GM18499 (cell line): ENCODE measurements at regions not wholly inside any gene's neighbourhood (a gene's known extent, or its start where the extent isn't known, plus 50 kb on each side); places are given as distances from the start of the nearest gene placed in this dataset.
"Not testable (repeated sequence)": the region's sequence is repeated elsewhere in the genome, so short reads cannot be mapped to it uniquely, and the experiment has no call there.

Experiments
- ATAC-seq: cut with Tn5 transposase; IDR thresholded peaks from one replicate; pipeline ENCODE4 v1.9.1; 2021; ENCODE audit warnings: moderate number of reproducible peaks; ENCODE audit not compliant: insufficient read depth, unreplicated experiment

DNA sequence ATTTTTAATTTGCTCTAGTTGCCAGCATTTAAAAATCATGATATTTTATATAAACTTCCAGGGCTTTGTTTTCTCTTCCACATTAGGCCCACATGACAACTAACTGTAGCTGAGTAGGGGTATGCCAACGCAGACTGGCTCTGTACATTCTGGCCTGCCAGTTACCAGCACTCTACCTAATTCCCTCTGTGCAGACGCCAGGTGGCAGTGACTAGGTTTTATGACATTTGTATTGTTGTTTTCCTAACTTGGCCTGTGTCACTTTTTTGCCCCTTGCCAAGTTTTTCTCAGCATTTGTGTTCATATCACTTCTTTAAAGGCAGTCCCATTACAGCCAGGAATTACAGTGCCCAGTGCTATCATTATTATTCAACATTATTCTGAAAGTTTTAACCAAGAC lies 347.5 kb downstream of the NKX6-1 start:
- no peak for ATAC-seq

DNA sequence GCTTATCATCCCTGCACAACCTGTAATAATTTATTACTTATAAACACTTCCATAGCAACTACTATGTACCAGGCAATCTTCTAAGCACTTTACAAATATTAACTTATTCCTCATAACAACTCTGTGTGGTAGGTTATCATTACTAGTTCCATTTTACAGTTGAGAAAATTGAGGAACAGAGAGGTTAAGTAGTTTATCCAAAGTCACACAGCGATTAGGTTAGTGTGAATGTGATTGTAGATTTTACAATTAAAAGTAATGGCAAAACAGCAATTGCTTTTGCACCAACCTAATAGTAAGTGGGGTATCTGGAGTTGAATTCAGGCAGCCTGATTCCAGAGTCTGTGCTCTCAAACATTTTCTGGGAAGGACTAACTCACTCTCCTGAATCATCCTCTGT lies 348.9 kb downstream of the NKX6-1 start:
- no peak for ATAC-seq

DNA sequence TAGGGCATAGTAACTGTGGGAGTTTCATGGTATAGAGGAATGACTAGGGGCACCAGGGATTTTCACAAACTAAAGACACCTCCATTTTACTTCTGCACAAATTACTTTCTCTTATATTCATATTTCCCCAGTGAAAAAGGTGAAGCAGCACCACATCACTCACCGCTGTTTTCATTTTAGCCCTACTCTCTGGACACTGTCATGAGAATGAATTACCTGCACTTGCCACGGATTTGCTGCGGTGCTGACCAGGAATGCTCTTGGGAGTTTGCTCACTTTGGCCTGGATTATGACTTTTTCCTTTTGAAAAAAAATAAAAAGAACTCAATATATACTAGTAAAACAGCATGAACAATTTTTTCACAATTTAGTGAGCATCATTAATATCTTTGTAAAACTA lies 351.3 kb downstream of the NKX6-1 start:
- ATAC-seq: no peak

DNA sequence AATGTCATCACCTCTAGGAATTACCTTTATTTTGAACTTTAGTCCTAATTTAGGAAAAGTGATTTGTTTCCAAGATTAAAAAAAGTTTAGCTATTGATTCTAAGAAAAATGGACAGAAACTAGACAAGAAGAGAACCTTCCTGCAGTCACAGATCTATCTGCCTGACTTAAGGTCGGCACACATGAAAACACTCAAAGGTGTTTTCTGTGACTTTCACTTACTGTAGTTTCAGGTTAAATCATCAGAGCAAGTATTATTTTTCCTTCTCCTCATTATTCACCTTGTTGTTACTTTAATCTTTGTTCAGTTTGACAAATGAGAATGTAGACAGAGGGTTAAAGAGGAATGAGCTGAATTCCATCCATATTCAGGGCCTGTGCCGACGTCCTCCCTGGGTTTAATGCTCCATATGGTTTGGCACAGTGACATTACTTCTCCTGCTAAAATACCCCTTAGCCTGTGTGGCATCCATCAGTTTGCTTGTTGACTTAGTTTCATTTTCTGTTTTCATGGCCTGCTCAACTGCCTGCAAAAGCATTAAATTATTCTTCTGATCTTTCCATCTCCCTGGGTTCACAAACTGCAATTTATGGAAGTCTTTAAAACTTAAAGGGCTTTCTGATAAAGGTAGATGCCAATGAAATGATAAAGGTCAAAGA lies 352.7 kb downstream of the NKX6-1 start:
- peak; percentile 54 for ATAC-seq

DNA sequence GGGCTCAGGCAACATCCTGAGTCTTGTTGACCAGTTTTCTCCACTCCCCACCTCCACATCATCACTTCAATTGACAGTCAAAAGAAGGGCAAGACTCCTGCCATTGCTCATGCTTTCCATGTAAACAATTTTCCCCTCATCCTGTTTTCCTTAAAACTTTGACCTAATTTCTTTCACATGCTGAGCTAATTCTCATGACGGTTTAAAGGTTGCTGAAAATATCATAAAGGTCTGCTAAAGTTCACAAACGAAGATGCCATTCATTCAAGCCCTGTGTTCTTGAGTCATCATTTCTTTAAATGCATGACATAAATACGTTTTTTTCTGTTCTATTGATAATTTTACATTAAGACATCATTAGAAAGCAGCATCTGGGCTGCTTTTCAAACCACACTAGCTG lies 353.9 kb downstream of the NKX6-1 start:
- no peak for ATAC-seq

DNA sequence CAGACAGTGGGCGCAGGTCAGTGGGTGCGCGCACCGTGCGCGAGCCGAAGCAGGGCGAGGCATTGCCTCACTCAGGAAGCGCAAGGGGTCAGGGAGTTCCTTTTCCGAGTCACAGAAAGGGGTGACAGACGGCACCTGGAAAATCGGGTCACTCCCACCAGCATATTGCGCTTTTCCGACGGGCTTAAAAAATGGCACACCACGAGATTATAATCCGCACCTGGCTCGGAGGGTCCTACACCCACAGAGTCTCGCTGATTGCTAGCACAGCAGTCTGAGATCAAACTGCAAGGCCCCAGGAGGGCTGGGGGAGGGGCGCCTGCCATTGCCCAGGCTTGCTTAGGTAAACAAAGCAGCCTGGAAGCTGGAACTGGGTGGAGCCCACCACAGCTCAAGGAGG lies 372.2 kb downstream of the NKX6-1 start:
- not testable (repeated sequence) for ATAC-seq

DNA sequence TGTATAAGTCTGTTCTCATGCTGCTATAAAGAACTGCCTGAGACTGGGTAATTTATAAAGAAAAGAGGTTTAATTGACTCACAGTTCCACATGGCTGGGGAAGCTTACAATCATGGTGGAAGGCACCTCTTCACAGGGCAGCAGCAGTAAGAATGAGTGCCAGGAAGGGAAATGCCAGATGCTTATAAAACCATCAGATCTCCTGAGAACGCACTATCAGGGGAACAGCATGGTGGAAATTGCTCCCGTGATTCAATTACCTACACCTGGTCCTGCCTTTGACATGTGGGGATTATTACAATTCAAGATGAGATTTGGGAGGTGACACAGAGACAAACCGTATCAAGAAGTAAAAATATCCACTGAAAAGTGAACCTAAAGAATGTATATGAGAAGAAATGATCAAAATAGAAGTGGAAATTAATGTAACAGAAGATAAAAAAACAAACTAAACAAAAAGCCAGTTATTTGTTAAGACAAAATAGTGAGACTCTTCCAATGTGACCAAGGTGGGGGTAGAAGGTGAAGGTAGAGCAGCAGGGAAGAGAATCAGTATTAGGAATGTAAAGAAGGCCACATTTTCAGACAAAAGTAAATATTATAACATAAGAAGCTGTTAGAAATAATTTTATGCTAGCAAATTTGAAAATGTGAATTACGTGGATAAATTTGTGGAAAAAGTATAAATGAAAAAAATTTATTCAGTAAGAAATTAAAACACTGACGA lies 372.9 kb downstream of the NKX6-1 start:
- no peak for ATAC-seq

DNA sequence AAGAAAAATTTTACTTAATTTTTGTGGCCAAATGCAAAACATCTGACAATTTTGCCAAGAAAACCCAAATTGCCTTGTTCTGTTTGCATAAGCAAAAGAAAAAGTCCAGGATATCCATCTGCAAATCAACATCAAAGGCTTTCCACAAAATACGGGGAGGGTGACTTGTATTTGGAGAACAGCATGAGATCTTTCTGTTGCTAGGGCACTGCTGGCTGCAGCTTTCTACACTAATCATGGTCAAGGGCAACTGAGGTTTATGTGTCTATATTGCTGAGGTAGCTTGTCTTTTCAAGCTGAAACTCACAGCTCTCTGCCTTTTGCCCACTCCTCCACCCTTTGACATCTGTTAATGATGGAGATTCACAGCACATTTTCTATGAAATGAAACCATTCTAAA lies 389.1 kb downstream of the NKX6-1 start:
- no peak for ATAC-seq

DNA sequence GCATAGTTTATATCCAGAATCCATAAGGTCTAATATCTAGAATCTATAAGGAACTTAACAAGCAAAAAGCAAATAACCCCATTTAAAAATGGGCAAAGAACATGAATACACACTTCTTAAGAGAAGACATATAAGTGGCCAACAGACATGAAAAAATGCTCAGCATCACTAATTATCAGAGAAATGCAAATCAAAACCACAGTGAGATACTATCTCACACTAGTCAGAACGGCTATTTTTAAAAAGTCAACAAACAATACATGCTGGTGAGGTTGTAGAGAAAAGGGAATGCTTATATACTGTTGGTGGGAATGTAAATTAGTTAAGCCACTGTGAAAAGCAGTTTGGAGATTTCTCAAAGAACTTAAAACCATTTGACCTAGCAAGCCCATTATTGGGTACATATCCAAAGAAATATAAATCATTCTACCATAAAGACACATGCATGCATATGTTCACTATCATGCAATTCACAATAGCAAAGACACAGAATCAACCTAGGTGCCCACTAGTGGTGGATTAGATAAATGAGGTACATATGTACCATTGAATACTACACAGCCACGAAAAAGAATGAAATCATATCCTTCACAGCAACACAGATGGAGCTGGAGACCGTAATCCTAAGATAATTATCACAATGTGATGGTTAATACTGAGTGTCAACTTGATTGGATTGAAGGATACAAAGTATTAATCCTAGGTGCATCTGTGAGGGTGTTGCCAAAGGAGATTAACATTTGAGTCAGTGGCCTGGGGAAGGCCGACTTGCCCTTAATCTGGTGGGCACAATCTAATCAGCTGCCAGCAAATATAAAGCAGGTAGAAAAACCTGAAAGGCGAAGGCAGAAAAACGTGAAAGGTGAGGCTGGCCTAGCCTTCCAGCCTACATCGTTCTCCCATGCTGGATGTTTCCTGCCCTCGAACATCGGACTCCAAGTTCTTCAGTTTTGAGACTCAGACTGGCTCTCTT lies 397.2 kb downstream of the NKX6-1 start:
- not testable (repeated sequence) for ATAC-seq

DNA sequence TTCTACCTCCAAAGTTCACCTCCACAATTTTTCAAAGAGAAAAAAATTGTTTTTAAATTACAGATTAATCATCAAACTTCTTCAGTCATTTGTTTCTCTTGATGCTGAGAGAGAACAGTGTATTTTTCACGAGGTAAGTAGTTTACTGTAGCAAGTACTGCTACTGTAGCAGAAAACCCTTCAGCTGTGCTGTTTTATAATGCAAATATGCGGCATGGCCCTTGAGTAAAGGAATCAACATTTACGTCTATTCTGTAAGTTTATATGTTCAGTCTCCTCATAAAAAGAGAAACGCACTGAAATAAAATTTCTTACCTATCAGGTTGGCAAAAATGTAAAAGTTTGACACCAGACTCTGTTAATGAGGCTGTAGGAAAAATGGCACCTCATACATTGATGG lies 399.0 kb downstream of the NKX6-1 start:
- no peak for ATAC-seq

DNA sequence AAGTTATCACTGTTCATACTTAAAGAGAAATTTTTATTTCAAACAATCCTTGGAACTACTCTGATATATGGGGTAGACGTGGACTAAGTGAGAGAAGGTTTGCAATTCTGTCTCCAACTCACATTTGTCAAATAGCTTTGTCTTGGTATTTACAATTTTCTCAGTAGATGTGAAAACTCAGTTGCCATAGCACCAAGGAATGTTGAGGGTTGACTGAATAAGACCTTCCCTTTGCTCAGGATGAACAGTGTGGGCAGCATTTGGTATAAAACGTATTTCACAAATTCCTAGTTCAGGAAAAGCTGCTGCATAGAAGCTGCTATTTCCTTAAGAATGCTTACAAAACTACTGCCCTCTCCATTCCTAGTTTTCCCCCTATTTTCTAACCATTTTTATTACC lies 399.5 kb downstream of the NKX6-1 start:
- no peak for ATAC-seq

DNA sequence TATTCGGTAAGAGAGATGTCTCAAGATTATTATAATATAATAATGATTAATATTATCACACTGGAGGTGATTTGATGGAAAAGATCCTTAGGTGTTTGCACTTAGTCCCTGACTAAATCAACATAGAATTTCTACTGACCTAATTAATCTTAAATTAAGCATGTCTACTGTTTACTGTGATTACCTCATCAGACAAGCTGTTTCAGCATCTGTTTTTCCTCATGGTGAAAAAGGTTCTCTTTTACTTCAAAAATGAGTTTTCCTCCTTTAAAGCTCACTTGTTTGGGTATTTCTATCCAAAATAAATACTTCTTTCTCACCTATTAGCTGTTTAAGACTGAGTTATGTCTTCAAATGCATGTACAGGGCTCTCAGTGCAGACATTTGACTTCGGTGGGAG lies 407.8 kb downstream of the NKX6-1 start:
- no peak for ATAC-seq

DNA sequence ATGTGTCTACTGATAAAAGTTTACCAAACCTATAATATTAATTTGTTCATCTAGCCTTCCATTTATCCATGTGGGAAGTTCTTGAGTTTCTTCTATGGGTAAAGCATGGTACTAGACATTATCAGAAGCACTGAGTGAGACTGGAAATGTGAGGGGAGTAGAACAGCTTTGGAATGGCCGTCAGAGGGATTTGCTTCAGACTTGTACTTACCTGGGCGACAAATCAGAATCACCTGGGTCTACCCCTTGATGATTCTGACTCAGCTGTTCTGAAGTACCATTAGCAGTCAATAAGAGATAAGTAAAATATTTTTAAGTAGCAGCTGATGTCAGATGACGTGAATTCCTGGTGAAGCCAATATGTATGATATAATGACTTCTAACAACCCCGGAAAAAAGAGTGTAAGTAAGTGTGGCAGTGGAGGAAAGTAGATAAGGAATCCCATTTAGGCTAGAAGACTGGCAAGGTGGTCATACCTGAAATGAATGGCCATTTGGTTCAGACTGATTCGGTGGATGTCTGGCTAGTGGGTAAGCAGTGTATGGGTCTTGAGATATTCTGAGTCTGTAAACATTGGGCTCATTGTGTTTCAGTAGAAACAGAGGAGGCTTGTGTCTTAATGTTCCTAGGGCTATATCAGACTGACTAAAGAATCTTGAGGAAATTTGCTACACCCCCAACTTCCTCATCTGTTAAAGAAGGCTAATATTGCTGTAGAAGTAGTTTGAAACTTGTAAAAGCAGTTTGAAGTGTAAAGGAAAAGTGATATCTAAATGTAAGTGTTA lies 409.2 kb downstream of the NKX6-1 start:
- no peak for ATAC-seq

DNA sequence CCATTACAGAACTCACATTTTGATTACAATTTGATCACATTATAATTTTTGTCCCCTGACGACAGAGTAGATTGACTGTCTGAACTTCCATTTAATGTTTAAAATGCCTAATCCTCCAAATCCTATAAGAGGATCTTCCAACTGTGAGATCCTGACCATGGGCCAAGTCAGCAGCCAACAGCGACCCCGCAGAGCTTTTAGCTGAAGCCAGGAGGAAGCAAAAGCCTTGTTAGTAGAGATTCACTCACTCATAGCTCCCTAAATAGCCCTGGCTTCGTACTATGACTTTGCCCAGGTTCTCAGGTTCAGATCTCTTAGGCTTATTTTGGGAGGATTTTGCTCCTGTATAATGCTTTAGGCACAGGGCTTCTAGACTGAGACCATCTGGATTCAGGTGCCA lies 413.1 kb downstream of the NKX6-1 start:
- no peak for ATAC-seq

DNA sequence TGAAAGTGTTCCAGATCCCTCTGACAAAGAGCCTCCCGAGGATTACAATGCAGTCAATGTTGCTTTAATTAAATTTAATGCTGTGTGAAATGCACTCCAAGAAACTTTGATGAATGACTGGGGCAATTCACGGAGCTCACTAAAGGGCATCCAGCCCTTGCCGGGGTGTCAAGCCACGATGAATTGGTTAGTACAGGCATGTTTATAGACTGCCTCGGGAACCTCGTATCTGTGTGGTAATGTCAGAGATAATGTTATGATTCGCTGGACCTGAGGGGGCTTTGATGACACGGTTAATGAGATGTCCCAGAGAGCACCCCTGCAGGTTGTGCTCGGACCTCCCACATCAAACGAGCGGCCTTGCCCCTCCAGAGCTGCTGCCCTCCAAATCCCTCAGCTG lies 428.8 kb downstream of the NKX6-1 start:
- no peak for ATAC-seq

DNA sequence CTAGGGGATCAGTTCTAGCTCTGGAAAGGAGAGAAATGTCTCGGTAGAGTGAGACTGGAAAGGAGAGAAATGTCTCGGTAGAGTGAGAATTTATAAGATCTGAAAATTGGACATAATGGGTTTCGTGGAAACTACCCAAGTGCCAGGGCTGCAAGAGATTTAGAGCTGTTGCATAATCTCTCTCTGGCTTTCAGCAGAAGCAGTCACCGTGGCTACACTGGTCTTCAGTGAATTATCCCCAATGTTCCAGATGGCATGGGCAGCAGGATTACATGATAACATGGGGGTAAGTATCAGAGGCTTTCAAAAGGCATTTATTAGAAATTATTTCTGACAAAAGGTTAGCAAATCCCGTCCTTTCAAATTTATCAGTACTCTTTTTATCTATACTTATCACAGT lies 435.5 kb downstream of the NKX6-1 start:
- ATAC-seq: no peak

DNA sequence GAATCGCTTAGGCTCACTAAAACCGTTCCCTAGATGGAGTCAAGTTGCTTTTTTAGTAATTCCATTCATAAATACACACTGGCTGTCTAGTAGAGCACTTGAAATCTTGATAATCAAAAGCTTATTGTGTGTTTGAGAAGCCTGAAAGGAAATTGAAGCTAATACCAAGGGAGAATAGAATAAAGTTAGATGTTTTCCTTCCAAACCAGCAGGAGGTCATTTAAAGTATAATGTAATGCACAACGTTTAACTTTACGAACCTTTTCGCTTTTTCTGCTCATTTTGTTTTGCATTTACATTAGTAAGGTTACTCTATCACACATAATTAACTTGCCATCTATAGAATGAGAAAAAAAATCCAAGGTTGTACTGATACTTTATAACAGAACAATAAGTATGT lies 440.9 kb downstream of the NKX6-1 start:
- ATAC-seq: no peak

DNA sequence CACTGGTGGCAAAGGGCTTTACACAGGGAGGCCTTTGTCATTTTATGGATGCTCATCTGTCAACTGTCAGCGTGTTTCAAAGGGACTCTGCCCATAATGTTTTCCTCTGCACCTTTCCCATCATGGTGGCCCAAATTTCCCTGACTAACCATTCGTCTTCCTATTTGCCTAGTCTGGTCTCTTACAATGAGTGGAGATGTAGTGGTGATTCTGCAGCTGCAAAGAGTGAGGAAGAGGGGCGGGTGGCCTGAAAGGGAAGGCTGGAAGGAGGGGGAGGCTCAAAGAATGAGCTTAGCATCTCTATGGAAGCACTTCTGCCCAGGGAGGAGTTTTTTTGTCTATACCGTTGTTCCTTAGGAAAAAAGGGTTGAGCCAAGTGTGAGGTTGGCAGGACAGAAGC lies 447.5 kb downstream of the NKX6-1 start:
- ATAC-seq: no peak

DNA sequence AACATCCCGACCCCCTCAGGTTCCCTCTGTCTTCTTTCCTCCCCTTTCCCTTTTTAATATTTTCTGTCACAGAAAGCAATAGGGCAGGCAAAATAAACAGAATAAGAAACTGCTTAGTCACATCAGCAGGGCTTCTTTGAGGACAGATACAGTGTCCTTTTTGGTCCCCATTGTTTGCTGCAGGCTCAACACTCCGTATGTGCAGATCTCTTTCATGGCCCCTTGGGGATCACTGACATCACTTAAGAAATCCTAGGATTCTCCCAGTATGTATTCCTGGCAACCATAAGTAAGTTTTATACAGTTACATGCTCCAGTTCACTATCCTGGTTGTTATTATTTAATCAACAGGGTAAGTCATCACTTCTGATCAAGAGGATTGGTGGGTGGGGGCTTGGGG lies 448.0 kb downstream of the NKX6-1 start:
- ATAC-seq: no peak

DNA sequence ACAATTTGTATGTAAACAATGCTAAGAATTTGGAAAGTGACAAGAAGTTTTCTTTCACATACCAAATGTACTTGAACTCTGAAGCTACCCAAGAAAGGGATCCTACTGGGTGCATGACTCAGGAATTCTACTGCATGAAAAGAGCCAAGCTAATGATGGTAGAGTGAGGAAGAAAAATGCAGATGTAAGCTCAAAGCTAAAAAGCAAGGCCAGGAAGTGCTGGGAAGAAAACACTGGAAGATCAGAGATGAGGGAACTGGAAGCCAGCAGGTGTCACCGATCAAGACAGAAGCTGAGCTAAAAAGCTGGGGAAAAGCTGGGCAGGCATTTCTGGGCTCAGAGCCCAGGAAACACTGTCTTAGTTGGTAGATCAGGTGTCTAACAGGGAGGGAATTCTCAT lies 449.1 kb downstream of the NKX6-1 start:
- ATAC-seq: no peak
